ENCODE measurements at regions not wholly inside any gene's neighbourhood (a gene's known extent, or its start where the extent isn't known, plus 50 kb on each side); places are given as distances from the start of the nearest gene placed in this dataset.

GRCh38 chr13:112213467-112214255, 146.7 kb downstream of the SOX1 start:
- Histone ChIP-seq H3K4me3 (ENCODE audit: low read depth, low read length) (no peak overlapping the region), H3K27me3 (ENCODE audit: control insufficient read depth, insufficient read depth, low read length) (no peaks in the 10 kb centered on the region), H3K36me3 (ENCODE audit: control insufficient read depth, insufficient read depth, low read length) (no peaks in the 10 kb centered on the region)
- ChIA-PET POLR2A (no interaction called here), CTCF (no interaction called here)
- TF ChIP-seq CTCF (IDR thresholded peaks at IDR 0.05; ENCODE audit: insufficient read depth, low read depth, low read length), result no peak
- no peak for DNase-seq (ENCODE audit: low read depth)

- DNase-seq (ENCODE audit: low read depth), result no peak
- Histone ChIP-seq H3K27me3 (ENCODE audit: control insufficient read depth, insufficient read depth, low read length) (no peaks in the 10 kb centered on the region), H3K4me3 (ENCODE audit: low read depth, low read length) (no peak overlapping the region), H3K36me3 (ENCODE audit: control insufficient read depth, insufficient read depth, low read length) (no peaks in the 10 kb centered on the region)
- ChIA-PET CTCF (no interaction called here), POLR2A (no interaction called here)
- TF ChIP-seq CTCF (IDR thresholded peaks at IDR 0.05; ENCODE audit: insufficient read depth, low read depth, low read length), result no peak
These were observed 148.9 kb downstream of the SOX1 start for GRCh38 chr13:112215871-112216270.

- no peak for DNase-seq (ENCODE audit: low read depth)
- H3K36me3 ChIP-seq (ENCODE audit: control insufficient read depth, insufficient read depth, low read length), result no peaks in the 10 kb centered on the region
- POLR2A ChIA-PET, result no interaction called here
- TF ChIP-seq CTCF (IDR thresholded peaks at IDR 0.05; ENCODE audit: insufficient read depth, low read depth, low read length), result no peak
- no peaks in the 10 kb centered on the region for H3K27me3 ChIP-seq (ENCODE audit: control insufficient read depth, insufficient read depth, low read length)
- H3K4me3 ChIP-seq (ENCODE audit: low read depth, low read length), result no peak overlapping the region
- CTCF ChIA-PET, result no interaction called here
These were observed 150.5 kb downstream of the SOX1 start for GRCh38 chr13:112217431-112217830.

- CTCF ChIA-PET, result no interaction called here
These were observed 151.5 kb downstream of the SOX1 start for GRCh38 chr13:112218416-112218815.

GRCh38 chr13:112219740-112220139, 152.8 kb downstream of the SOX1 start:
- CTCF ChIA-PET, result no interaction called here
- POLR2A ChIA-PET, result no interaction called here
- no peak for DNase-seq (ENCODE audit: low read depth)
- Histone ChIP-seq H3K4me3 (ENCODE audit: low read depth, low read length) (no peak overlapping the region), H3K36me3 (ENCODE audit: control insufficient read depth, insufficient read depth, low read length) (no peaks in the 10 kb centered on the region), H3K27me3 (ENCODE audit: control insufficient read depth, insufficient read depth, low read length) (no peaks in the 10 kb centered on the region)
- no peak for TF ChIP-seq CTCF (IDR thresholded peaks at IDR 0.05; ENCODE audit: insufficient read depth, low read depth, low read length)

More at GRCh38 chr13:112218416-112218815, 151.5 kb downstream of the SOX1 start:
- no peaks in the 10 kb centered on the region for H3K27me3 ChIP-seq (ENCODE audit: control insufficient read depth, insufficient read depth, low read length)
- POLR2A ChIA-PET, result no interaction called here
- no peak for TF ChIP-seq CTCF (IDR thresholded peaks at IDR 0.05; ENCODE audit: insufficient read depth, low read depth, low read length)
- H3K4me3 ChIP-seq (ENCODE audit: low read depth, low read length), result no peak overlapping the region
- H3K36me3 ChIP-seq (ENCODE audit: control insufficient read depth, insufficient read depth, low read length), result no peaks in the 10 kb centered on the region
- DNase-seq (ENCODE audit: low read depth), result no peak
